NCI-H1092 (cell line): ENCODE measurements at regions not wholly inside any gene's neighbourhood (a gene's known extent, or its start where the extent isn't known, plus 50 kb on each side); places are given as distances from the start of the nearest gene placed in this dataset.

Source experiments
- DNase-seq: peaks from one replicate; lab custom pipeline; 2025; lab: John Stamatoyannopoulos, UW

DNA sequence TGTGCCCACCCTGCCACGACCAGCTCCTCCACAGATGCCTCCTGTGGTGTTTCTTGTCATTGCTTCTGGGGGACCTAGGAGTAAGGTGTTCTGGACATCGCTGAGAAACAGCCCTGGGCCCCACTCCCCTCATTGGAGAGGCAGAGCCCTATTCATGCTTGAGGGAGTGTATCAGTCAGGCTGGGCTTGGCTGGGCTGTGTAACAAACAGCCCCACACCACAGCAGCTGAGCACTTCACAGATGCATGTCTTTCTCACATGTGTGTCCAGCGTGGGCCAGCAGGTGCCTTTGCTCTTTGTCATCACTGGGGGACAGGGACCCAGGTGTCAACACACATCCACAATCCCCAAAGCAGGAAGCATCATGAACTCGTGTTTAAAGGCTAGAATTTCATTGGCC, 65.1 kb upstream of the FBRSL1 start:
- DNase-seq: no peak

DNA sequence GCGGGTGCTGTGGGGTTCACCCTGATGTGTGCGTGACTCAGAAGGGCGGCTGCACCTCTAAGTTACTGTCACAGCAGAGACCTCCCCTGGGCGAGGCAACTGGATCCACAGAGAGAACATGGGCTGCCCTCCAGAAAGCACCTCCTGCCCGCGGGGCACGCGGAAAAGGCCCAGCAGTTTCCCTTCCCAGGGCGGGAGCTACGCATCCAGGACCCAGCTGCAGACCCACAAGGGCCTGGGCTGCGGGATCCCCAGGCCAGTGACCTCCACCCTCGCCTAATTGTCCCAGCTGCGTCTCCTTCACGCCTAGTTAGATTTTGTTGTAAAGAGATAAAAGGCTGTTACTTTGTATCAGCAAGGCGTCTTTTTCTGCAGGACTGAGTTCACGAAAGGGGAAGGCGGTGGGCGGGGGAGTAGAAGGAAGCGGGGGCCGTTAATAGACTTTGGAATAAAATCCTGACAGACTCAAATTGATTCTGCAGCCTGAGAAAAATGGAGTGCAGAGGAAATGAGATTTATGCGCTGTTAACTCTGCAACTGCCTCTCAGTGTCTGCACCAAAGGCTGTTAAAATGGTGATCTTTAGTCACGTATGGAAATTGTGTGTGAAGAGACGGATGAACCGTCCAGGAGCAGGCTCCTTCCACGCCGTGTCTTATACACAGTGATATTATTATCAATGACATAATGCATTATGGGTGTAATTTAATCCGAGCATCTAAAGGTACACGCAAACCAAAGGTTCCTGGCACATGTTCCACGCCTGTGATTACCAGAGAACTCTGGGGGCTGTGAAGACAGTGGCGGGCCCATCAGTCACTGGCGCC, 65.9 kb upstream of the FBRSL1 start:
- DNase-seq: no peak

DNA sequence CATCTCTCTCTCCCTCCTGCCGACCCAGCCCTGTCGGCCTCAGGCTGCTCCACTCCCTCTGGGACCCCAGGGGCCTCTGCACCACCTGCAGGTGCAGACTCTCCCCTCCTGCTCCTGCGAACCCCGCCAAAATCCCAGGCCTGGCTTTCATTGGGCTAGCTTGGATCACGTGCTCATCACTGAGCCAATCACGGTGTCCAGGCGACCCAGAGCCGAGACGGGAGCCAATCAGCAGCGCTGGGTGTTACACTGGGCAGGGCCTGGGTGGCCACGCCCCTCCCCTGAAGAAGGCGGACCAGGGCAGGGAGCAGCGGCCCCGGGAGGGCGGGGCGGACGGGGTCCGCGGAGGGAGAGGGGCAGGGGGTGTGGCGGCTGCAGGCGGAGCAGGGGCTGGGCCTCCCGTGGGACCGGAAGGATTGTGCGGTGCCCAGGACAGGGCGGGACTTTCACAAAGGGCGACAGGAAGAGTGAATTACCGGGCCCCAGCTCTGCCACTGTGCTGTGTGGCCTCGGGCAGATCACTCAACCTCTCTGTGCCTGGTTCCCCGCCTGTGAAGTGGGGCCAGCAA, 66.6 kb upstream of the FBRSL1 start:
- DNase-seq: no peak

DNA sequence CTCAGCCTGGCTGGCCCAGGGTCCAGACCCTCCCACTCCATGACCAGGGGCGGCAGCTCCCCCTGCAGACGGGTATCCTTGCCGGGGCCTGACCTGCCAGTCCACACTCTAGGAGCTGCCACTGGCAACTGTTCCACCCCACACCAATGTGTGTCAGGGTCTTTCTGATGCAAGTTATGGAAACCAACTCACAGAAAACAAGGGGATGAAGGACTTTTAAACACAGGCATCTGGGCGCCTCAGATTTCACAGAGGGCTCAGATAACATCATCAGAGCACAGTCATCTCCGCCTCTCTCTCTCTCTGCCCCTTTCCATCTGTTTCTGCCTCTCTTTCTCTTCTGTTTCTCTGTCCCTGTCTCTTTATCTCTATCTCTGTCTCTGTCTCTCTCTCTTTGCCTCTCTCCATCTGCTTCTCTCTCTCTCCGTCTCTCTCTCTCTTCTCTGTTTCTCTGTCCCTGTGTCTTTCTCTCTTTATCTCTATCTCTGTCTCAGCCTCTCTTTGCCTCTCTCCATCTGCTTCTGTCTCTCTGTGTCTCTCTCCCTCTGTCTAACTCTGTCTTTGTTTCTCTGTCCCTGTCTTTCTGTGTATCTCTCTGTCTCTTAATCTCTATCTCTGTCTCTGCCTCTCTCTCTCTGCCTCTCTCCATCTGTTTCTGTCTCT, 67.4 kb upstream of the FBRSL1 start:
- no peak for DNase-seq

DNA sequence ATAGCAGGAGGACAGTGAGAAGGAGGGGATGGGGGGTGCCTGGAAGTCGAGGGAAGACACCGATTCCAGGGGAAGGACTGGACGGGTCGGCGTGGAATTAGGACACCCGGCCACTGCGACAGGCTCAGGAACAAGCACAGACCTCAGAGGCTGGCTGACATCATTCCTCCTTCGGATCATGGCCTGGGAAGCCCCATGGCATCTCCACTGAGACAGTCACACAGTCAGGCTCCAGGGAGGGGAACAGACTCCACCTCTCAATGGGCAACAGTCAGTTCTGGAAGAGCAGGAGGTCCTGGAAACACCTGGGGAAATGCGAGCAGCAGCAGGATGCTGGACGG, 67.9 kb upstream of the FBRSL1 start:
- no peak for DNase-seq

DNA sequence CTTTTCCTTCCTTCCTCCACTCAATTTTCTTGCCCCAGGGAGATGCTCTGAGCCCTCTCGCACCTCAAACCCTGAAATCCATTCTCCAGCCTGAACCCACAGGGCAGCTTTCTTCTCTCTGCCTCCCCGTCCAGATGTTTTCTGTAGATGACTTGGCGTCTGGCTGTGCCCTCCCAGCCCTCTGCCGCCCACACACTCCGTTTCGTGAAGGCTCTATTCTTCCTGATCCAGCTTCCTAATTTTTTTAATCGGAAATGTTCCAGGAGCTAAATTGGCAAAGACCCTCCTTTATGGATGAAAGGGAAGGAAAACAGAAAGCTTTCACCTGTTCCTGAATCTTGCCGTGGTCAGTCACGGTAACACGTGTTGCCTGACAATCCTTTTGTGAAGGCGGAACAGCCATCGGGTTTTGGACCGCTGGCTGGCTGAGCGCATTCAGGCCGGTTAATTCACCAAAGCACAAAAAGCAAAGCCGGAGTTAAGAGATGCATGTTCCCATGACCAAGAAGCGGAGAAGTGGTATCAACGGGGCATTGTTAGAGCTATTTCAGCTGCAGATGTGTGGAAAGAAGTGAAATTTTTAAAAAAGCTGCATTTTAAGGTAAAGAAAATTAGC, 70.2 kb upstream of the FBRSL1 start:
- no peak for DNase-seq

DNA sequence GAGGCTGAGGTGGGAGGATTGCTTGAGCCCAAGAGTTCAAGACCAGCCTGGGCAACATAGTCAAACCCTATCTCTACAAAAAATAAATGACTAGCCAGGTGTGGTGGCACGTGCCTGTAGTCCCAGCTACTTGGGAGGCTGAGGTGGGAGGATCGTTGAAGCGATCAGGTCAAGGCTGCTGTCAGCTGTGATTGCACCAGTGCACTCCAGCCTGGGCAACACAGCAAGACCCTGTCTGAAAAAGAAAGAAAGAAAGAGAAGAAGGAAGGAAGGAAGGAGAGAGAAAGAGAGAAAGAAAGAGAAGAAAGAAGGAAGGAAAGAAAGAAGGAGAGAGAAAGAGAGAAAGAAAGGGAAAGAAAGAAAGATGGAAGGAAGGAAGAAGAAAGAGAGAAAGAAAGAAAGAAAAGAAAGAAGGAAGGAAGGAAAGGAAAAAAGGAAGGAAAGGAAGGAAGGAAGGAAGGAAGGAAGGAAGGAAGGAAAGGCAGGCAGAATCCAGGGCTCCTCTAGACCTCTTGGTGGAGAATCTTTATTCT, 71.5 kb upstream of the FBRSL1 start:
- DNase-seq: no peak

DNA sequence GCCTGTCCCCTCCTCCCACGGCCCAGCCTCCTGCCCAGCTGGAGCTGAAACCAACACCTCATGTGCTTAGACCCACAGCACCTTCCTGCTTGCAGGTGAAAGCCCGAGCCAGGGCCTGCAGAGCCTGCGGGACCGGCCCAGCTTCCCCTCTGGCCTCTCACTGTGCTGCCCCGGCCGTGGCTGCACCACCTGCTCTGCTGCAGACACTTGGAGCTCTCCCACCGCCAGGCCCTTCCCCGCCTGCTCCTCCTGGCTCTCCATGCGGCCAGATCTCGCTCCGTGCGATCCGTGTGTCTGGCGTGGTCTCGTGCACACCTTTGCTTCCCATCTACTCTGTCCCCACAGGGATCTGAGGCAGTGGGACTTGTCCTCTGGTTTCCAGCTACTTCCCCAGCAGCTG, 72.2 kb upstream of the FBRSL1 start:
- DNase-seq: no peak

DNA sequence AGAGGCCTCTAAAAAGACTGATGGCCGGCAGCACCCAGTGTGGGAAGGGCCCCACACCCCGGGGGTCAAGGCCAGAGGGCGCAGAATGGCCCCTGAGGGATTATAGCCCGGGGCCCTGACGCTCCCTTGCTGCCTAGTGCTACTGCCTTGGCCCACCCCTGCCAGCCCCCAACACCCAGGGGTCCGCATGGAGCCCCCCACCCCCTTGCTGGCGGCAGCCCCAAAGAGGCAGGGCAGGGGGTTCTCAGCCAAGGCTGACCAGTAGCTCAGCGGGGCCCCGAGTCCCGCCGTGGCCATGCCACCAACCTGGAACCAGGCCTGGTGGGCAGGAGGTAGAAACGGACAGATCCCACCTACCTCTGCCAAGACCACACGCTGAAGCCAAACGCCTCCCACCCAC, 73.1 kb upstream of the FBRSL1 start:
- DNase-seq: no peak

DNA sequence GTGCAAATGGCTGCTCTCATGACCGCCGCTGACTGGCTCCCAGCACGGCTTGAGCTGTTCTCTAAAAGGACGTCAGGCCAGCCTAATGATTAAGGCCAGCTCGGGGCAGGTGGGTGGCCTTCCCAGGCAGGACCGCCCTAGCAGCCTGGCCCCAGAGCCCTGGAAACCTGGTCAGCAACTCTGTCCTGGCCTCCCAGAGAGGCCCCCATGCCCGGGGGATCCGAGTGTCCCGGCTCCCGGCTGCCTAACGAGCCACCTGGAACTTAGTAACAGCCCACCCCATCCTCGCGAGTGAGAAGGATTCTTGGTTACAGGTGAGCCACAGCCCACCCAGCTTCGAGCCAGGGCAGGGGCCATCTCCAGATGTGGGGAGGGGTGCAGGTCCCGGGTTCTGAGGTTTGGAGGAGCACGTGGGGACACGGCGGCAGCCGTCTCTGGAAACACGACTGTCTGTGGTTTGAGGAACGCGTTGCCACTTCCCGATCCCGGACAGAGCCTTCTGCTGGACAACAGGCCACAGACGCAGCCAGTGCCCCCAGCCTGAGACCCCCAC, 73.8 kb upstream of the FBRSL1 start:
- no peak for DNase-seq

DNA sequence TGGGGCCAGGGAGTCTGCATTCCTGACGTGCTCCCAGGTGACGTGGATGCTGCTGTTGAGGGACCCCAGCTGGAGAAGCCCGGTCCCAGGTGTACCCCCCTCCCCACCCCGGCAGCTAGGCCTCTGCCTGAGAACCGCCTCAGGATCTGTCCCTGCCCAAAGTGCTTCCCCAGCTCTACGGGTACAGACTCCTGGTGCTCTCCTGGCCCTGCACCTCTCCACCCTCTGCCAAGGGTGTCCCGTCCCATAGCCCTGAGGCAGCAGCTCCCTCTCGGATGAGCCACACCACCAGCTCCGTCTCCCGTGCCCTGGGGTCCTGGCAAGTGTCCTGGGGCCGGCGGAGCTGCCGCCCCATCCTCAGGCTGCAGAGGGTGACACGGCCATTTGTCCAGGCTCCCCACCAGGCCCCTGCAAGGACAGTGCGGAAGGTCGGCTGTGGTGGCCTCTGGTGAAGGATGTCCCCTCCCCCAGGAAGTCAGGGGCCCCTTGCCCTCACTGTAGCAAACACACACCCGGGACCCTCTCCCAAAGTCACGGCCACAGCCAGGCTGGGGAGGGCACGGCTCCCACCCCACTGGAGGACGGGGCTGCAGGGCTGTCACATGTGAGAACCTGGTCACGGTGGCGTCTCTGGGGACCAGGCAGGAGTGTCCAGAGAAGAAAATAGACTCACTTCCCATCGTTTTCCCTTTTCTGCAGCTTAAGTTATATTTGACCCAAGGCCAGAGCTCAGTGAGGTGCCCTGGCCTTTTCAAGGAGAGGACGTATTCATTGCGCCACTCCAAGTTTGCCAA, 74.4 kb upstream of the FBRSL1 start:
- DNase-seq: no peak

DNA sequence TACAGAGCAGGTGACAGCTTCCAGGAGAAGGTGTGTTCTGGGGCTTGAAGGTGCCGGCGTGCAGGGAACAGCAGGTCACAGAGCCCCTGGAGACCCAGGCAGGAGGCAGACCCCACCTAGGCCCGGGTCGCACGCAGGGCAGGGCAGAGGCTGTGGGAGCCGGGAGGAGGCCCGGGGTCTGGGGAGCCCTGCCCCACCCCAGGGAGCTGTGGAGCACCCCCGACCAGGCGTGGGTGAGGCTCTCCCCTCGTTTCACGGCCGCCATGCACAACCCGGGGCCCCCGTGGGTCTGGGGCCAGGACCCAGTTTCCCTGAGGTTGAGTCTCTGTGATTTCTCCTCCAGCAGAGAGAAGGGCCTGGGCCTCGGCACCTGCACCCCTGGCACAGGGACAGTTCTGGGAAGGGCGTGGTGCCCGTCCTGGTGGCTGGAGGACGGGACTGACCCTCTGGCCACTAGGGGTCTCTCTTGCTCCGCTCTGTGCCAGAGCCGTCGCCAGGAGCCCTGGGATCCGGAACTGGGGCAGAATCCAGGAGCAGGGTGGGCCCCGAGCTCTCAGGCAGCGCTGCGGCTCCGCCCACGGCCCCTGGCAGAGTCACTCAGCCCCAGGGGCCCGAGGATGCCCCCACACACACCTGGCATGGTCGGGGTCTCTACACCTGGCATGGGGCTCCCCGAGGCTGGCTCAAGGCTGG, 75.2 kb upstream of the FBRSL1 start:
- peak; percentile 70 for DNase-seq

DNA sequence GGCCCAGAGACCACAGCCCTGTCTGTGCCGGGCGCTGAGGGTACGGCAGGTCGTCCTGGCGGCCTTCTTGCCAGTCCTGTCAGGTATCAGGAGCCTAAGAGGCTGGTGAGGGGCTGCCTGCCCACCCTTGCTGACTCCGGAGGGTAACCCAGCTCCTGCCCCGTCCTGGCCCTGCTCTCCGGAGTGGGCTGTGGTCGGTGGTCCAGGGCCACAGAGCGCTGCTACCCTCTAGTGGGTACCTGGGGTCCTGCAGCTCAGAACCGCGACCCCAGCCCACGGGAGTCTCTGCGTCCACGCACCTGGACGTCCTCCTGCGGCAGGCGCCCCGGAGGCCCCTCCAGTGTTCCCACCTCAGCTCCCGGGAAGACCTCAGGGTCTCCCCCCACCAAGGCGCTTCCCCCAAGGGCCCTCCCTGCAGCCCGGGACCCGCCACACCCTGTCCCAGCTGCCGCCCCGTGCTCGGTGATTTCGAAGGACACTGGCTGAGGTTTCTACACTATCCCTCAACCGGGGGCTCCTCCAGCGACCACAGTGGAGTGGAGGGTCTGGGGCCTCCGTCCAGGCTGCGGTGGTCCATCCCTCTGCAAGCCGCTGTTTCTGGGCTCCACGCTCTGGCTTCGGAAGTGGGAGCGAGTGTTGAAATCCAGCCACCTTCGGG, 75.9 kb upstream of the FBRSL1 start:
- DNase-seq: peak; percentile 30

DNA sequence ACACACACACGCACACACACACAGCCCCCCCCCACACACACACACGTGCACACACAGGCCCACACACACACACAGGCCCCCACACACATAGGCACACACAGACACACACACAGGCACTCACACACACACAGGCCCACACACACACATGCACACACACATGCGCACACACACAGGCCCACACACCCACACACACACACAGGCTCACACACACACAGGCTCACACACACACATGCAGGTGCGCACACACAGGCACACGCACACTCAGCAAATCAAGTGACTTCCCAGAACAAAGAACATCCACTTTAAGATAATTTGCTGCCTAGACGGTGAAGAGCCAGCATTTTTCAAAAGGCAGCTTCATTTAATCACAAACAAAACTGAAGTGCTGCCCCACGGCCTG, 78.5 kb upstream of the FBRSL1 start:
- DNase-seq: no peak

DNA sequence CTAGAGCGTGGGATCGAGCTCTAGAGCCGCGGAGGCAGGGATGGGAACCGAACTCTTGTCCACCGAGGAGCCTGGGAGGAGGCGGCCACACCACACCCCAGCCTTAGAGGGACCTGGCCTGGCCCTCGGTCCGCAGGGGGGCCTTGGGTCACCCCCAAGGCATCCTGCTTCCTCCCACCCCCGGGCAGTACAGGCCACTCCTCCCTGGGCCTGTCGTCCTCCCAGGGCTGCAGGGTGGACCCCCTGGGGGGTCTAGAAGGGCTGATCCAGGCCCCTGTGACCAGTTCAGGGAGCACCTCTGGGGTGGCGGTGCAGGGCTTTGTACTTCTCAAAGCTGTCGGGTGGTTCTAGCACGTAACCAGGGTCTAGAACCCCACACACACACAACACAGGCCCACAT, 79.1 kb upstream of the FBRSL1 start:
- no peak for DNase-seq

DNA sequence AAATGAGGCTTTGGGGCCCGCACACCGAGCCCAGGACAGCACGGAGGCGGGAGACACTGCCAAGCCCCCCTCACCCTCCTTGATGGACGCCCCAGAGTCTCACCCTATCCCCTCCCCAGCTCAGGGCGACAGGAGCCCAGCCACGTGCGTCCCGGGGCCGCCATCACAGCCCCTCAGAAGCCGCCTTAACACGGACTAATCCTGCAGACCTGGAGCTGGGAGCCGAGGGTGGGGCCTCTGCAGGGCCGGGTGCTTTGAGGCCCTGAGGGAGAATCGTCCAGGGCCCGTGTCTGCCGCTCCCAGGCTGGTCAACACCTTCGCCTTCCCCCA, 79.7 kb upstream of the FBRSL1 start:
- no peak for DNase-seq

DNA sequence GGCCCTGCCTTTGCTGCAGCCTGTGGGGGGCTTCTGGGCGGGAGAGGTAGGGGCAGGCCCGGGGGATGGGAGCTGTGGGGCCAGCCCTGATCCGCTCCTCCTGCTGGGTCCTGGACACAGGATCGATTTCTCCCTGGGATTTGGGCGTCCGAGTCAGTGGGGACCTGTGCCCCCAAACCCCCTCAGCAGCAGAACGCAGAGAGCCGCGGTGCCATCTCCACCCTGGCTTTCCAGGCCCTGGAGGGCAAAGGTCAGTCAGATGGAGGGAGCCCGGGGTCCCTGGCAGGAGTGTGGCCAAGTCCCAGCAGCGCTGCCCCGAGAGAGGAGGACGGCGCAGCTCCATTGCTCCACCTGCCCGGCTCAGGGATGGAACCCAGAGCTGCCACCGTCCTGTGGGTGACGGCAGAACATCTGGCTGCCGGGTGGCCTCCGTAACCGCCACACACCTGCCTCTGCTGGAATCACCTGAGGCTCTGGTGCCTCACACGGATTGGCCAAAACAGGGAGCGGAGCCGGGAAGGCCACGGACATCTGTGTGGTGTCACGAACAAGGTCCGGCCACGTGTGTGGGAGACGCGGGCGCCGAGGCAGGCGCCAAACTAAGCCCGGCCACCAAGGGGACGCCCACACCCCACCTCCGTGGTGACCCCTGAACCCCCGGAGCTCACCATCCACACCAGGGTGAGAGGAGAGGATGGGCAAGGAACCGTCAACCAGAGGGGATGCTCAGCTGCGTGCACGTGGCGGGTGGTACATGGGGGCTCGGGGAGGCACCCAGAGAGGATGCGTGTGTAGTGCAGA, 80.3 kb upstream of the FBRSL1 start:
- DNase-seq: no peak

DNA sequence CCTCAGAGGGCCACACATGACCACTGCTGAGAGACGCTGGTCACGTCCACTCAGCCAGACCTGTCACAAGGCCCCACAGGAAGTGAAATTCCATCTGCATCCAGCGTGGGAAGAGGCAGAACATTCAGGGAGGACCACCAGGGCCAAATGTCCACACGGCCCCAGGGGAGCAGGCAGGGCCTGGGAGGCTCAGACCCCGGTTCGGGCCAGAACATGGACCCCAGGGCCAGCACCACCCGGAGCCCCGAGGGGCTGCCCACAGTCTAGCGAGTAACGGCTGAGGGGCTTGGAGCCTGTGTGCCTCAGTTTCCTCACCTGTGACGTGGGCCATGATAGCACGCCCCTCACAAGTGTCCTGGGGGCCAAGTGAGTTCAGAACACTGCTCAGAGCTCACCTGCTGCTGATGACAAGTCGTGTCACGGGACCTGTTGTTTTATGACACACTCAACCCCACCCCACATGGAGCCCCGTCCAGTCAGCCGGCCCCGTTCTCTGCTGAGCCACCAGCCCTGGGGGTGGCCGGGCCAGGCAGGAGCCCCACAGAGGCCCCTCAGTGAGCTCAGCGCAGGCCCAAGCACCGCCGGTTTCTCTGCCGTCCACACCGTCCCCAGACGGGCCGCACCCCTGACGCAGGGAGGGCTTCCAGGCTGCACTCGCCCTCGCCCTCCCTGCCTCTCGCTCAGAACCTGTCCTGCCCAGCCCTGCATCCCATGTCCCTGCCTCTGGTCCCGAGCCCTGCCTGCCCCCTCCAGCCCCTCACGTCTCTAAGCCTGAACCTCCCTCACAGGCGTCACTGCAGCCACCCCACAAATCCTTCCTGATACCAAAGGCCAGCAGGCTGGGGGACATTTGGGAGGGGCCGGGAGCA, 79.5 kb upstream of the GALNT9 start:
- DNase-seq: no peak

DNA sequence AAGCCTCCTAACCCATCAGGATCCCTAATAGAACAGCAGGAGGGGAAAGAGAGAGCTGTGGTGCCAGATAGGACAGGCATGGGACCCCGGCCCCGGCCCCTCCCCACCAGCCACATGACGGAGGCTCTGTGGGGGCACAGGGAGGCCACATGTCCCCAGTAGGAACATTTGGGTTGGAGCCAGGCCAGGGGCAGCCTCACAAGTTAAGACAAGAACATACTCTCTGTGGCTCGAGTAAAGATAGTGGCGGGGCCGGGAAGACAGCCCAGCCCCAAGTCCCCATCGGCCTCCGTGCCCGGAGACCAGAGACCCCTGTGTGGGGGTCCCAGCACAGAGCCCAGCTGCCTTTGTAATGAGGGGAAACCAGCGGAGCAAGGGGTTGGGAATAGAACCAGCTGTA, 78.6 kb upstream of the GALNT9 start:
- no peak for DNase-seq
